Neuron (in vitro differentiated cells): ENCODE measurements at regions not wholly inside any gene's neighbourhood (a gene's known extent, or its start where the extent isn't known, plus 50 kb on each side); places are given as distances from the start of the nearest gene placed in this dataset.

Source experiments
- H2AFZ ChIP-seq: one replicate; pipeline ENCODE4 v1.6.1; 2013; ENCODE audit warnings: low read depth, mild to moderate bottlenecking, inconsistent platforms, low read length, moderate library complexity
- H3K27me3 ChIP-seq: one replicate; pipeline ENCODE4 v1.6.1; 2013; ENCODE audit warnings: low read length; ENCODE audit not compliant: insufficient read depth
- H3K36me3 ChIP-seq: one replicate; pipeline ENCODE4 v1.6.1; 2013; ENCODE audit warnings: low read length; ENCODE audit not compliant: insufficient read depth
- H3K4me1 ChIP-seq: one replicate; pipeline ENCODE4 v1.6.1; 2013; ENCODE audit warnings: low read length; ENCODE audit not compliant: insufficient read depth
- H3K4me3 ChIP-seq: 2 replicates; pipeline ENCODE4 v1.5.1; 2013; ENCODE audit warnings: mild to moderate bottlenecking, low read length, moderate library complexity
- H3K9me3 ChIP-seq: one replicate; pipeline ENCODE4 v1.6.1; 2013; ENCODE audit warnings: low read length

- Histone ChIP-seq H3K4me1 (no peaks in the 10 kb centered on the region), H3K9me3 (peaks cover 10% of the 10 kb centered on the region), H2AFZ (no peak overlapping the region), H3K36me3 (no peaks in the 10 kb centered on the region), H3K4me3 (no peak overlapping the region), H3K27me3 (no peaks in the 10 kb centered on the region)
These were observed 1090.0 kb upstream of the ARRDC3 start for GRCh38 chr5:92472981-92473566.

DNA sequence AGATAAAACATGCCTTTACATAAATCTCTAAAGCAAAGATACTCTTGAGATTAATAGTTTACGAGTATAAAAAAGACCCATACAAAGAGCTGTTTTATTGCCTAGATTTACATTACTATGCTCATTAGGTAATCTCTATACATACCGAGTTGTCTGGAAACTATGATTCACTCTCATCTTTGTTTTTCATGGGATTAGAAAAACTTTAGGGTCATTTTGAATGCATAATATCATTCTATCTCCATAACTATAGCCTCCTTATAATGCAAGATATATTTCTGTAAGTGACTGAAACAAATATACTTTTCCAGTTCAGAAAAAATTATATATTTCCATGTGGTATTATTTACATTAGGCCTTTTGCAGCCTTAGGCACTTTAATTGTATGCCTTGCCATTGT, 1088.7 kb upstream of the ARRDC3 start:
- Histone ChIP-seq H2AFZ (no peak overlapping the region), H3K4me3 (no peak overlapping the region), H3K27me3 (no peaks in the 10 kb centered on the region), H3K9me3 (peaks cover 10% of the 10 kb centered on the region), H3K4me1 (no peaks in the 10 kb centered on the region), H3K36me3 (no peaks in the 10 kb centered on the region)

DNA sequence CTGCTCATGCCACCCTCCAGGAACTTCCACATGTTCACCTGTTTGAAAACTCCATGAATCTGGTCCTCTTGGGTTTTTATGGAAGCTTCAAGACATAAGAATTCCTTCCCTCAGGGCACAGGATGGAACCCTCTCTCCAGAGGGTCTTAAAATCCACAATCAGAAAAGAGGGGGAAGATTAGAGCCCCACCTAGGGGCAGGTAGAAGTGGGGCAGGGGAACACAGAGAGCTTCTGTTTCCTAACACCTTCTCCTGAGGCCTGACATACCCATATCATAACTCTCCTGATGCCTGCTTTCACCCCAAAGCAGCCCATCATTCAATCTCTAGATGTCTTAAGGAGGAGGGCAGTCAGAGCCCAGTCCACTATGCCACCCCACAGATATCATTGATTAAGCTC, 1087.7 kb upstream of the ARRDC3 start:
- no peak overlapping the region for H3K4me3 ChIP-seq
- no peak overlapping the region for H2AFZ ChIP-seq
- H3K27me3 ChIP-seq, result no peaks in the 10 kb centered on the region
- peaks cover 10% of the 10 kb centered on the region for H3K9me3 ChIP-seq
- no peaks in the 10 kb centered on the region for H3K36me3 ChIP-seq
- H3K4me1 ChIP-seq, result no peaks in the 10 kb centered on the region

DNA sequence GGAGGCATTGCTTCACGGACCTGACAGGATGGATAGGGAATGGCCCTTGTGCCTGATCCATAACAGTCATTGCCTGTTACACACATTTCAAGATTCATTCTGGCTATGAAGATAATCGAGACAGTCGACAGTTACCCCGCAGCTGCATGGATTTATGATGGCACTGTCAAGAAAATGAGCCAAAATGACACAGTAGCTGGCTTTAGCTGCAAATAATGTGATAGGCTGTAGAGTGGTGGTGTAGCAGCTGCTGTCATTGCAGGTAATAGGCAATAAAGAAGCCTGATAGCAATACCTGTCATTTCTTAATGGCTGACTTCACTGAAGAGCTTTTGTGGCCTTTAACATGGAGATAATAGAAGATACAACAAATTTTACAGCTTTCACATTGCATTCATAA, 1085.2 kb upstream of the ARRDC3 start:
- Histone ChIP-seq H3K4me1 (no peaks in the 10 kb centered on the region), H3K4me3 (no peak overlapping the region), H3K36me3 (no peaks in the 10 kb centered on the region), H3K9me3 (peaks cover 6% of the 10 kb centered on the region), H2AFZ (no peak overlapping the region), H3K27me3 (no peaks in the 10 kb centered on the region)

- Histone ChIP-seq H3K4me3 (no peak overlapping the region), H3K4me1 (no peaks in the 10 kb centered on the region), H3K9me3 (no peaks in the 10 kb centered on the region), H2AFZ (no peak overlapping the region), H3K36me3 (no peaks in the 10 kb centered on the region), H3K27me3 (no peaks in the 10 kb centered on the region)
These were observed 1084.6 kb upstream of the ARRDC3 start for GRCh38 chr5:92467695-92468094.

GRCh38 chr5:92460505-92460904, 1077.4 kb upstream of the ARRDC3 start:
- H2AFZ ChIP-seq, result no peak overlapping the region
- H3K36me3 ChIP-seq, result no peaks in the 10 kb centered on the region
- no peaks in the 10 kb centered on the region for H3K4me1 ChIP-seq
- H3K9me3 ChIP-seq, result no peaks in the 10 kb centered on the region
- no peak overlapping the region for H3K4me3 ChIP-seq
- no peaks in the 10 kb centered on the region for H3K27me3 ChIP-seq

GRCh38 chr5:92459654-92460053, 1076.5 kb upstream of the ARRDC3 start:
- Histone ChIP-seq H3K27me3 (no peaks in the 10 kb centered on the region), H3K9me3 (no peaks in the 10 kb centered on the region)

DNA sequence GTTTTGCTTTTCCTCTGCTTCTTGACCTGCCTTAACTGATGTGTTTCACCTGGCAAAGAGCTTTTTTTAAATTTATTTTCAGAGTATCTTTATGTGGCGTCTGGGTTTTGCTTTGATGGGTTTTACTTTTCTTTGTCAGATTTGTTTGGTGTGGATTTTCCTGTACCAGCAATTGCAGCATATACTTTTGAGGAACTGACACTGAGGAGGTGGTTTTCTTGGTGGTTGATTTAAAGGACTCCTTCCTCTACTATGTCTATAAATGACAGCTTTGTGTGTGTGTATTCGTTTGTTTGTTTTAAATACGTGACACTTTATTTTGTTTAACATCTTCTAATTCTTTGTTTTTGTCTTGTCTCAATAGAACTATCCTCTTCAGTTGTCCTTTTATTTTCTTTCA, 1071.9 kb upstream of the ARRDC3 start:
- Histone ChIP-seq H3K4me1 (no peaks in the 10 kb centered on the region), H3K4me3 (no peak overlapping the region), H2AFZ (no peak overlapping the region), H3K27me3 (no peaks in the 10 kb centered on the region), H3K36me3 (no peaks in the 10 kb centered on the region), H3K9me3 (no peaks in the 10 kb centered on the region)

More at GRCh38 chr5:92459654-92460053, 1076.5 kb upstream of the ARRDC3 start:
- no peaks in the 10 kb centered on the region for H3K4me1 ChIP-seq
- no peak overlapping the region for H2AFZ ChIP-seq
- H3K36me3 ChIP-seq, result no peaks in the 10 kb centered on the region
- H3K4me3 ChIP-seq, result no peak overlapping the region

GRCh38 chr5:92444888-92445287, 1061.8 kb upstream of the ARRDC3 start:
- H3K4me1 ChIP-seq, result no peaks in the 10 kb centered on the region
- no peak overlapping the region for H3K4me3 ChIP-seq
- H3K9me3 ChIP-seq, result no peaks in the 10 kb centered on the region
- H3K36me3 ChIP-seq, result no peaks in the 10 kb centered on the region
- H2AFZ ChIP-seq, result no peak overlapping the region
- H3K27me3 ChIP-seq, result no peaks in the 10 kb centered on the region

GRCh38 chr5:92435781-92436180, 1052.7 kb upstream of the ARRDC3 start:
- no peaks in the 10 kb centered on the region for H3K9me3 ChIP-seq
- no peak overlapping the region for H2AFZ ChIP-seq
- H3K36me3 ChIP-seq, result no peaks in the 10 kb centered on the region
- no peak overlapping the region for H3K4me3 ChIP-seq
- no peaks in the 10 kb centered on the region for H3K4me1 ChIP-seq
- H3K27me3 ChIP-seq, result no peaks in the 10 kb centered on the region

- Histone ChIP-seq H2AFZ (no peak overlapping the region), H3K27me3 (no peaks in the 10 kb centered on the region), H3K4me3 (no peak overlapping the region), H3K4me1 (no peaks in the 10 kb centered on the region), H3K36me3 (no peaks in the 10 kb centered on the region), H3K9me3 (no peaks in the 10 kb centered on the region)
These were observed 1046.5 kb upstream of the ARRDC3 start for GRCh38 chr5:92429646-92430045.

- Histone ChIP-seq H3K36me3 (no peaks in the 10 kb centered on the region), H3K4me1 (no peaks in the 10 kb centered on the region), H3K4me3 (no peak overlapping the region), H3K9me3 (peaks cover 3% of the 10 kb centered on the region), H2AFZ (no peak overlapping the region), H3K27me3 (no peaks in the 10 kb centered on the region)
These were observed 1045.3 kb upstream of the ARRDC3 start for GRCh38 chr5:92428415-92428814.

GRCh38 chr5:92424785-92425426, 1041.8 kb upstream of the ARRDC3 start:
- Histone ChIP-seq H3K4me3 (no peak overlapping the region), H3K27me3 (no peaks in the 10 kb centered on the region), H2AFZ (no peak overlapping the region), H3K4me1 (no peaks in the 10 kb centered on the region), H3K36me3 (no peaks in the 10 kb centered on the region), H3K9me3 (peaks cover 9% of the 10 kb centered on the region)

DNA sequence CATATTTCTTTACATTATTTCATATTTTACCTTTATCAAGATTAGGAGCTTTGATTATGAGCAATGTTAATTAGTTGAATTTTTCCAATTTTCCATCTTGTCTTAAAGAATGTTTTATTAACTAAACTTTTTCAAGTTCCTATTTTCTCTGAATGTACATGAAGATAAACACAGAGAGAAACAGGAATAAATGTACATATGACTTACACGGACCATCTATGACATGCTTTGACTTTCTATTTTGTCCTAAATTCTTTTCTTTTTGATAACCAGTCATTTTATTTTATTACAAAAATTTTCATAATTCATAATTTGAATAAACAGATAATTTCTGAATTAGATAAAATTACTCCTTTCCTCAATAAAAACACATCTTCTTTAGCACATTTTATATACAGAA, 1038.8 kb upstream of the ARRDC3 start:
- Histone ChIP-seq H2AFZ (no peak overlapping the region), H3K36me3 (no peaks in the 10 kb centered on the region), H3K4me1 (no peaks in the 10 kb centered on the region), H3K4me3 (no peak overlapping the region), H3K27me3 (no peaks in the 10 kb centered on the region), H3K9me3 (peaks cover 9% of the 10 kb centered on the region)
